ENCODE measurements at regions not wholly inside any gene's neighbourhood (a gene's known extent, or its start where the extent isn't known, plus 50 kb on each side); places are given as distances from the start of the nearest gene placed in this dataset.
"Not testable (repeated sequence)": the region's sequence is repeated elsewhere in the genome, so short reads cannot be mapped to it uniquely, and the experiment has no call there.

DNA sequence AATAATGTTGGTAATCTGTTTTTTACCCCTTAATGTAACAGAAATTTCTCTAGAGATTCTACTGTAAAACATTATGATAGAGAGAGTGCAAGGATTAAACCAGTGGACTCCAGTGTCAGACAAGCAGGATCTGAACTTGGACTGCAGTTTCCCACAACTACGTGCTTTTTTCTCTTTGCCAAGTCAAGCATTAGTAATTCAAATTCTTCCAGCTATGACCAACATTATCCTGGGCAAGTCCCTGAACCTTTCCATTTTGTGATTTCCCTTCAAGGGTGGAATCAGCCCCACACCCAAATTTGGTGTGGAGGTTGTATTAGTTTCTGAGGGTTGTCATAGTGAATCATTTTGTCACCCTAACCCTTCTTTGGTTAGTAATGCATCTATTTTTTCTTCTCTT is 482.0 kb downstream of the ZNF516 start:
- no peak for DNase-seq

DNA sequence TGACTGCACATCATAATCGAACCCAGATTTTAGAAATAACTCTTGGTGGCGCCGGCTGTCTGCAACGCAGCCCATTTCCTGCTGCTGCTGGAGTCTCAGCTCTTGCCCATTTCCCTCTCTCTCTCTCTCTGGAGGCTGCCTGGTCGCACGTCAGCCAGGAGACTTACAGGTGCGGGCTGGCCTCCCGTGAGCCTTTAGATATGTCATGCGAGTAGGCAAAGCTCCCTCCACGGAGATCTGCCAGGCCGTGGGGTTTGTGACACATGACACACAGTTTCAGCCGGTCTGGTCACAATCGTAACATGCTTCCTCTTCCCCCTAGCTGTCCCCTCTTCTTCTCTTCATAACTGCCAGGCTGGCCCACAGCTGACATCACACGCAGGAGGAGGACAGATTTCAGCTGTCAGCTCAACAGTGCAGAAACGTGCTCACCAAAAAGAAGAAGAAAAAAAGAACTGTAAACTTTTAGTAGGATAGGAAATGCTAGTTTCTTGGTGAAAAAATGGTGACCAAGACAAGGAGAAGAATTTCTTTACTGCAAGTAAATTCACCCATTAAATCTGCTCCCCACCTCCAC is 489.3 kb downstream of the ZNF516 start:
- no peak for DNase-seq

DNA sequence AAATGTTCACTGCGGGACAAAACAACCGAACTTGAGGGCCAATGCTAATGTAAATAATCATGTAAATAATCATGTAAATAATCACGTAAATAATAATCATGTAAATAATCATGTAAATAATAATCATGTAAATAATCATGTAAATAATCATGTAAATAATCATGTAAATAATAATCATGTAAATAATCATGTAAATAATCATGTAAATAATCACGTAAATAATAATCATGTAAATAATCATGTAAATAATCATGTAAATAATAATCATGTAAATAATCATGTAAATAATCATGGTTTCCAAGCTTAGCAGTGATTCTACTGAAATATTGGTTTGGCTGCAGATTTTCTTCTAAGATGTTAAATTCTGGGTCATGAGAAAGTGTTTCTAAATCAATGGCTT is 507.1 kb downstream of the ZNF516 start:
- DNase-seq: not testable (repeated sequence)

DNA sequence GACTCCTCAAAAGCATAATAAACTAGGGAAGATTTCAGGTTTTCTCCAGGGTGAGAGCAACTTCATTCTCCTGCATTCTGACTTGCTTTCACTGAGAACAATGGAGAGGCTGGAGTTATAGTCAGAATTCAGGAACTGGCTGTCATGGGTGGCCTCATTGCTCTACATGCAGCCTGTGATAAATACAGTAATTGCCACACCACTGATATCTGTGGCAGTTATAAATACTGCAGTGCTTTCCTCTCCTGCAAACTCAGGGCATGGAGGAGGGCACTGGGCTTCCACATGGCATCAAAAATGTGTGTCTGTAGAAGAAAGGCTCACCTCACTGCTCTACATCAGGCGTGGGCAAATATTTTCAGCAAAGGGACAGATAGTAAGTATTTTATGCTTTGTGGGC is 510.2 kb downstream of the ZNF516 start:
- no peak for DNase-seq

DNA sequence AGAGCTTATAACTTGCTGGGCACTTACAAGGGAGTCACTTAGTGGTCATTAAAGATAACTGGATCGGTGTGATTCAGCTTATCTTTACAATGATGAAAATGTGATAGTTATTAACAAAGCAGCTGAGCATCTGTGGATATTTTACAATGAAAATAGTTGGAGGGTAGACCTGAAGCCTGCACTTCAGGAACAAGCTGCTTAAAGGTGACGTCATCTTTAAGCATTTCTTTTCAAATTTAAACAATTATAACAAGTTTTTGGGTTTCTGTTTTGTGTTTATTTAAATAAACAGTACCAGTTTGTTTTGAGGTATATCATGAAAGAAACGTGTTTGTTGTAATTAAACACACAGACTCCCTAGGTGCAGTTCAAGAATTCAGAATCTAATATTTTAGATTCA is 513.9 kb downstream of the ZNF516 start:
- no peak for DNase-seq

DNA sequence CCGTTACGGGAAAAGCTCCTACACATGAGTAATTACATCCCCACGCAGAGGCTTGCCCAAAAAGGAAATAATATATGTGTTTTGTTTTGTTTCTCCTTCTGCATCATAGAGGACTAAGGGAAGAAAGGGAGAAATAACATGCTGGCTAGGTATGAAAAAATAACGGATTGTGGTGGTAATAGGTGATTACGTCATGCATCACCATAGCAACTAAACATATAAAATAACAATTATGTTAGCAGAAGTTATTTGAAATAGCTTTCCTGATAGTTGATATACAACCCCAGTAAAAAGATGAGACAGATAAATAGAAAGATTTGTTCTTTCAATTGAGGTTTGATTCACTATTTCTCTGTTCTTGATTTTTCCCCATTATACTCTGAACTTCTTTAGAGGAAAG is 518.0 kb downstream of the ZNF516 start:
- DNase-seq: no peak

DNA sequence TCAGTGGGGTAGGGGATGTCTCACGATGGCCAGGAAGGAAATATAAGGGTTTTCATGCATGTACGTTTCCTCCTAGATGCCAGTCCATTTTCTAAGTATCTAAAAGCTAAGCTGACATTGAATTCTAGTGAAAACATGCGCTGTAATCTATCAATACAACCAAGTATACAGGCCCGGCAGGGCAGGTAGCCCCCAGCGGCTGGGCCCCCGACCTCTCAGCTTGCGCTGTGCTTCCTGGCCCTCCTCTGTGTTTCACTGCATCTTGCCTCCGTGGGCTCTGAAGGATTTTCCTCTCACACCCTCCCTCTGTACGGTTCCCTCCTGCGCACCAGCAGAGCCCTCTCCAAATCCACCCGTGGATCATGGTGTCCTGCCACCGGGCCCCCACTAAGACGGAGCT is 524.8 kb downstream of the ZNF516 start:
- no peak for DNase-seq

DNA sequence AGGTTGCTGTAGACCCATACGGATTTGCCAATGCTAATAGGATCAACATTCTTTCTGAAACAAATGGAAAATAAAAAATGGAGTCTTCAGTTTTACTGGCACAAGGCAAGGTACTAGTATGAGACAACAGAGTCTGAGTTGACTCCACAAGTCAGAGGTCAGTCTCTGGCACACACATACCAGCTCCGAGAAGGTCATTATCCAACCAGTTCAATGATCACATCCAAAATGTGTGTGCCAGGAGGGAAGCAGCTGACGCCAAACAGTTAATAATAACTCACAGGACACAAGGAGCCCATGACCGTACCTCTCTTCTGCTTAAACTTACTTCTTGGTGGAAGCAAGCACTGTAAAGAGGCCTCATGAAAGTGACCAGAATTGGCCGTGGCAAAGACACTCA is 528.6 kb downstream of the ZNF516 start:
- DNase-seq: no peak

DNA sequence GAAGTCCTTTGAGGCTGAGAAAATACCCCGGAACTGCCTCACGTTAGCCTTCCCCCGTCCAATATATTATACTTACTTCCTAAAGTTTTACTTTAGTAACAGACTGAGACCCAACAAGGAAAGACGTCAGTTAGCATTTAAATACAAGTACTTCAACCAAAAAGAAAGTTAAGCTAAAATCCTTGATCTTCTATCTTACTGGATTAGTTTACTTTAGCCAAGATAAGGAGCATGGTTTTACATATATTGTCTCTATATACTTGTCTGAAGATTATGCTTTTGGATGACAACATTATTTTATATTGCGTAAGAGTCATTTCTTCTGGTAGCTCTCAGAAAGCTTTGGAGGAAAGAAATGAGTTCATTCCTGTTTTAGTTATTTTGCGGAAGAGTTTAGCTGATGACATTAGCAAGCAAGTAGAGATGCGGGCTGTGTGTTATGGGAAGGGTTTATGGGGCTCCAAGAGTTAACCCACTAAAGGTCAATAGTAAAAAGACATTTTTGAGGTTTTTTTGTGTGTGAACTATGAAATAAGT is 532.9 kb downstream of the ZNF516 start:
- DNase-seq: no peak

DNA sequence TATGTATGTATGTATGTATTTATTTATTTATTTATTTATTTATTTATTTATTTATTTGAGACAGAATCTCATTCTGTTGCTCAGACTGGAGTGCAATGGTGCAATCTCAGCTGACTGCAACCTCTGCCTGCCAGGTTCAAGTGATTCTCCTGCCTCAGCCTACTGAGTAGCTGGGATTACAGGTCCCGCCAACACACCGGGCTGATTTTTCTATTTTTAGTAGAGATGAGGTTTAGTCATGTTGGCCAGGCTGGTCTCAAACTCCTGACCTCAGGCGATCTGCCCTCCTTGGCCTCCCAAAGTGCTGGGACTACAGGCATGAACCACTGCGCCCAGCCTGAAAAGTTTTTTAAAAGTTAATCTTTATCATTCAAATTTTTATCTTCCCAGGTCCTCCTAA is 532.9 kb upstream of the SMIM21 start:
- not testable (repeated sequence) for DNase-seq

DNA sequence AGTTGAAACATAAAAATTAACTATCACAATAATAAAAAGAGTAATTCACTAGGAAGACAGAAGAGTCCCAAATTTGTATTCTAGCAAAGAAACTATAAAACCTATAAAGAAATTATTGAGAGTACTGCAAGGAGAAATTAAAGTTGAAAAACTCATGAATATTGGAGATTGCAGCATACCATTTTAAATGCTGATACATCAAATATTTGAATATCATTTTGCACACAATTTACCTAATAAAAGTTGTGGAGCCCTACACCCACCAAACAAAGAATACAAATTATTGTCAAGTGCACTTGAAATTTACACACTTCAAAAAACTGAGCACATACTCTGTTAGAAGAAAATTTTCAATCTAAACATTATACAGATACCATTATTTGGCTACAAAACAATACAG is 531.6 kb upstream of the SMIM21 start:
- DNase-seq: no peak

DNA sequence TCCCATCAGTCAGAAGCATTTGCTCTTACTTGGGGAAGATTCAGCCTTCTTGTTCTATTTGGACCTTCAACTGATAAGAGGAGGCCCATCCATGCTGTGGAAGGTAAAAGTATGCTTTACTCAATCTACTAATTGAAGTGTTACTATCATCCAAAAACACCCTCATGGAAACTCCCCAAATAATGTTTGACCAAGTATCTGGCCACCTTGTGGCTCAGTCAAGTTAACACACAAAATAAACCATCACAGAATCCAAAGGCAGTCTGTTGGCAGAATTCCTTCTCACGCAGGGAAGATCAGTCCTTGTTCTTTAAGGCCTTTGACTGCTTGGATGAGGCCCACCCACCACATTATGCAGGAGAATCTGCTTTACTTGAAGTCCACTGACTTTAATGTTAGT is 531.2 kb upstream of the SMIM21 start:
- no peak for DNase-seq

DNA sequence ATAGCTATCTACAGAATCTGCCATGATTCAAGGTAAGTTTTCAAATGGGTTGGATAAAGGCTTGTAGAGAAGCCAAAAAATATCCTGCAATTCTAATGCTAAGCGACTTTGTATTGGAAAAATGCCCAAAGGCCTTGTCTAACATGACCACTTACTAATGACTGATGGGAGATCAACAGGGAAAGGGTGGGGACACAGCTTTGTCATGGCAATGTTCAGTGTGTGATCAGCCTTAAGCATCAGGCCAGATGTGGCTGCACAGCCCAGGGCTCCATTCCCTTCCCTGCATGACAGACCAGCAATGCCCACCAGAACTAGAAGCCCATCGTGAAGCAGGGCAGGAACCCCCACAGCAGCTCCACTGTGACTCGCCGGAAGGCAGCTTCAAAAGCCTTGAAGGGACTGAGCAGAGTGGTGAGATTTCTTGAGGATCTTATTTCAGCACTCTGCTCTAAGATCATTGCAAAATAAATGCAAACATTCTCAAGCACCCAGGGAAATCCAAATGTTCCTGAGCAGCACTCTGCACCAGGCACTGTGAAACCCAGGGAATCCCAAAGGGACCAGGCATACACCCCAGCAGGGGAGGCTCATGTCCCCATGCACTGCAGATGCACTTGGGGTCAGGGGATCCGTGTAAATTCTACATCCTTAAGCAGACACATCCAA is 517.9 kb upstream of the SMIM21 start:
- no peak for DNase-seq

DNA sequence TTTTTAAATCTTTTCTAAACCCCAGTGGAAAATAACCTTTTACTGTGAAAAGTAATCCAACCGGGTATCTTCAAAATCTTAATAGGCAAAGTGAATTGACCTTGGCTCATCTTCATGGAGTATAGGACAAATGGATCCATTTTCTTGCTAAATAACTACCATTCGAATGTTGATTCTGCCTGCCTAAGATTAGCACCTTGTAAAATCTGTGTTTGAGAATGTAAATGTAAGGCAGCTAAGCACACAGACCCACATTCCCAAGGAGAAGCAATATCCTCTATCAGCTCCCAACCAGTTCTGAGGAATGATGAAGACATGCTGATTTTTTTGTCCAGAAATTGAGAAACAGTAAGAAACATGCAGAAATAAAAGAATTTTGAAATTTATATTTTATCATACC is 509.8 kb upstream of the SMIM21 start:
- DNase-seq: no peak

DNA sequence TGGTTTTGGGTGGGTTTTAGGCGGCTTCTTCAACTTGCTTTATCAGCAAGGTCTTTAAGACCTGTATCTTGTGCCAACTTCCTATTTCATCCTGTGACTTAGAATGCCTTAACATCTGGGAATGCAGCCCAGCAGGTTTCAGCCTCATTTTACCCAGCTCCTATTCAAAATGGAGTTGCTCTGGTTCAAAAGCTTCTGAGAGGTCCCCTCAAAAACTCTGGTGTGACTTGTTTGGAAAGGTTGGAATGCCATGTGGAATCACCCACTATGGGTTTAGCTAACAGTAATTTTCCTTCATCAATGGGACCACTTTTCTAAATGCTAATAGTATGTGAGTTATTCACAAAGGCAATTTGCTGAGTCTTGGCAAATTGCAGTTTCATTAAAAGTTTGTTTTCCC is 509.4 kb upstream of the SMIM21 start:
- DNase-seq: no peak

DNA sequence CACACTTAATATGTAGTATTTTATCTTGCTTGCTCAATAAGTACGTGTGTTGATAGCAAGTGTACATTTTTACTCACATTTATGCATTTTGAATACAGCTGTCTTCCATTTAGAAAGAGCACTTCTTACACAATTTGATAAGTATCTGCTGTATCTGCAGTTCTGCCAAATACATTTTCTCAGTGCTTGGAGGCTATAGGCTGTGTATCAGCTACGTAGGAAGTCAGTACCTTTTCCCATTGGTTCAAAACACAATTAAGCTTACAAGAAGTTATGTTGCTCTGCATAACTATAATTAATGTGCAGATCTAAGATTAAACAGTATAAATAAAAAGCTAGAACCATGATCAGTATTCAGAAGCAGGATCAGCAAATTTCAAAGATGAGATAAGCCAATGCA is 503.6 kb upstream of the SMIM21 start:
- no peak for DNase-seq

DNA sequence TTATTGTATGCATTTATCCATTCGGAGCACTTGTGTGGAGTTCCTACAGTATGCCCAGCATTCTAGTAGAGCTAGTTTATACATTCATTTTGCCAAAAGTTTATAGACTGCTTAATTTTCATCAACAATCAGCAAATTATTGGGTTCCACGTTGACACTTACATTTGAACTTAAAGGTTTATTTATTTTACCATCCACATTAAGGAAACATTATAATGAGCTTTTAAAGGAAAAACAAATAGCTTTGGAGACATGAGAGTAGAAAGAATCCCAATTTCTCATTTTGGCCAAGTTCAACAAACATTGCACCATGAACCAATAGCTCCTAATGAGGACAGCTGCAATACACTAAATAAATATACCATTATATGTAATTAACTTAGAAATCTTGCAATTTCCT is 501.2 kb upstream of the SMIM21 start:
- no peak for DNase-seq

DNA sequence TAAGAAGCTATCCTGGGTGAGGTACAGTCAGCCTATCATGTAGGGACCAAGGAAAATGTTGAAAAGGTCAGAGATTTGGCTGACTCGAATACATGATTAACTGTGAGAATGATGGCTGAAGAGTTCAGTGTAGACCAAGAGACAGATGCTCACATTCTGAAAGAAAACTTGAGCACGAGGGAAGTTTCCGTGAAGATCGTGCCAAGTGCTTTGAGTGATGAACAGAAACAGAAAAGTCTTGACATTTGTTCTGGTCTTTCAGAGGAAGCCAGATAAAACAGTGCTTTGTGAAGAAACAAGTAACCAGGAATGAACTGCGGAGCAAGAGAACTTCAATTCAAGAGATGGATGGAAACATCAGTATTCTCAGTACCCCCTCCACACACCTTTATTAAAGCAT is 500.3 kb upstream of the SMIM21 start:
- no peak for DNase-seq

DNA sequence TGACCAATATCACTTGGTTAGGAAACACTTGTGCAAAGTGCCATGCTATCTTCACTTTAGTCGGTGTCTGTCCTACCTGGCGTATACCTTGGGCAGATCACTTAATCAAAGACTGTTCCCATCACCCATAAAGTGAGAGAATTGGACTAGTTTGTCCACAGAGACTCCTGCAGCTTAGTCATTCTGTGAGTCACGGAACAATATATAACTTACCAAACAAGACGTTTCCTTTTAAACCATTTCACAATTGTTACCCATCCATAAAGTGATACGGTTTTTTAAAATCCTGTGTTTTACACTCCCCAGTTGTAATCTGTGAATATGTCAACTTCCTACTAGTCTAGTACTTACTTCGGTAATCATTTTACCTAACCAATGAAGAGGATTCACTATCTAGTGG is 499.3 kb upstream of the SMIM21 start:
- no peak for DNase-seq

DNA sequence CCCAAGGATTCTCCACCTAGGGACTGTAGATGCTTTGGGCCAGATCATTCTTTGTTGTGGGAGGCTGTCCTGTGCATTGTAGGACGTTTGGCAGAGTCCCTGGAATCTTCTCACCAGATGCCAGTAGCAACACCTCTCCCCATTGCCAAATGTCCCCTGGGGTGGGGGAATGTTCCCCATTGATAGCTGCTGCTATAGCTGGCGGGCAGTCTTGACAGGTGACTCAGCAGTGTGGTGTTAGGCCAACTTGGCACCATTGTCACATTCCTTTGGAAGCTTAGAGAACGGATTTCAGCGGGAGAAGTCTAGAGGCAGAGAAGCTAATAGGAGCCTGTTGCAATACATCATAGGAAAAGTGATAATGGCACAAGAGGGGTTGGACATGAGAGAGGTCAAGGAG is 495.7 kb upstream of the SMIM21 start:
- no peak for DNase-seq

DNA sequence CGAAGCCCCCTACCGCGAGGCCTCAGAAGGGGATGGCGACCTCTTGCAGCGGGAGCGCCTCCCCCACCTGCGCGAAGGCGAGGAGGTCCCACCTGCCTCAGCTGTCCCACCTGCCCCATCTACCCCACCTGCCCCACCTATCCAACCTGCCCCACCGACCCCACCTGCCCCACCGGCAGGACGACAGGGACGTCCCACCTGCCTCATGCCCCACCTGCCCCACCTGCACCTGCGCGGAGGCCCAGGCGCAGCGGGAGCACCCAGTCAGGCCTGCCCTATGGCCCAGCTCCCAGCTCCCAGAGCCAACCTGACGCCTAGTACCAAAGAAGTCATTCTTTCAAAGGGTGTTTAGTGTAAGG is 489.1 kb upstream of the SMIM21 start:
- DNase-seq: no peak

DNA sequence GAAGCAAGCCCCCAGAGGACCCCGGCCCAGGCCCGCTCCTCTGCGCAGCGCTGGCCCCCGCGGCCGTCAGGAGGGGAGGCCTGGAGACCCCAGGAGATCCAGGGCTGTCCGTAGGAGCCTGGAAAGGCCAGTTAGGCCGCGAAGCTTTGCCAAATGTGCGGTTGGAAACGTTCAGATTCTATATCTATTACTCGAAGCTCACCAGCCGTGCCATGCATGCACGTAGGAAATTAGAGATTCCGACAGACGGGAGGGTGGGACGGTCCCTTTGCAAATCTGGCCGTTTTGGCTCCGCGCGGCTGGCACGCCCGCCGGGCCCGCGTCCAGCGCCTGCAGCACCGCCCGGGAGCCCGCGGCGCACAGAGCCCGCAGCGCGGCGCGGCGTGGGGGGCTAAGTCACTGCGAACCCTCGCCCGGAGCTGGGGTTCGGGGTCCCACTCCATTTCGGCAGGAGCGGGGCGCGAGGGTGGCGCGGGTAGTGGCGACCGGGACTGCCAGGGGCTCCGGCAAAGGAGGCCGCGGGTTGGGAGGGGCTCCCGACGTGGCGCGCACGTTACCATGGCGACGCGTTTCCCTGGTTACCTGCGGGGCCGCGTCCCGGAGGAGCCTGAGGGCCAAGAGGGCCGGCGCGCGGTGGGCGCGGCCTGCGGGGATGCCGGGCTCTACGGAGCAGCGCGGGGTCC is 488.6 kb upstream of the SMIM21 start:
- DNase-seq: no peak

DNA sequence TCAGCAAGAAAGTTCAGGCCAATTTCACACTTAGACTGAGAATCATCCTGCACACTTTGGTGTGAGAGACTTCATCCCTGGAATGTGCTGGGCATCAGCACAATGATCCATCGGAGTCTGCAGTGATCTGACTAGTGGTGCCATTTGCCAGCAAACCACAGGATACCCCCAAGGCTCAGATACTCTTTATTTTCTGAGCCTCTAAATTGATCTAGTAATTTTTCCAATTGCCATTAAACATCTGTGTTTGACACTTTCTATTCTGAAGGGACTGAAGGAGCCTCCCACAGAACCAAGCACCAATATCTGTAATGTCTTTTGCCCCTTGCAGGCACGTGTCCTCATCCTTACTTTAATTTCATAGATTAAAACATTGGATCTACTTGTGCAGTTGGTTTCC is 485.3 kb upstream of the SMIM21 start:
- DNase-seq: no peak

DNA sequence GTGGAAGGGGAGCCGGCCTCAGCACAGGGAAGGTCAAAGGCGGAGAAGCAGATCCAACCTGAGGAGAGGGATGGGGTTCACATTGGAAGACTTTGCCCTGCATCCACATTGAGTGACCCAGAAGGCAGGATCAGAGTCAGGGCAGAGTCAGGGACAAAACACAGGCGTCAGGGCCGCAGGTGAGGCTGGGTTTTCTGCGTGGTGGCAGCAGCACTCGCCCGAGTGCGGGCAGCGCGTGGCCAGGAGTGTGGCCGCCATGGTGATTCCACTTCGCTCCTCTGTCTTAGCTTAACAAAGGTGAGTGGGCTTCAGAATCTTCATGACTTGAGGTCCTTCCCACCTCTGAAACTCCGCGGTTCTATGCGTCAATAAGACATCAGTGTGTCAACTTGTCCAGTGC is 476.9 kb upstream of the SMIM21 start:
- no peak for DNase-seq

Measured in skin of body (tissue), 1 donor.